GM19438 (cell line): ENCODE measurements at regions not wholly inside any gene's neighbourhood (a gene's known extent, or its start where the extent isn't known, plus 50 kb on each side); places are given as distances from the start of the nearest gene placed in this dataset.

Source experiments
- ATAC-seq: cut with Tn5 transposase; IDR thresholded peaks from one replicate; pipeline ENCODE4 v1.9.1; 2021; ENCODE audit warnings: low read depth; ENCODE audit not compliant: unreplicated experiment

DNA sequence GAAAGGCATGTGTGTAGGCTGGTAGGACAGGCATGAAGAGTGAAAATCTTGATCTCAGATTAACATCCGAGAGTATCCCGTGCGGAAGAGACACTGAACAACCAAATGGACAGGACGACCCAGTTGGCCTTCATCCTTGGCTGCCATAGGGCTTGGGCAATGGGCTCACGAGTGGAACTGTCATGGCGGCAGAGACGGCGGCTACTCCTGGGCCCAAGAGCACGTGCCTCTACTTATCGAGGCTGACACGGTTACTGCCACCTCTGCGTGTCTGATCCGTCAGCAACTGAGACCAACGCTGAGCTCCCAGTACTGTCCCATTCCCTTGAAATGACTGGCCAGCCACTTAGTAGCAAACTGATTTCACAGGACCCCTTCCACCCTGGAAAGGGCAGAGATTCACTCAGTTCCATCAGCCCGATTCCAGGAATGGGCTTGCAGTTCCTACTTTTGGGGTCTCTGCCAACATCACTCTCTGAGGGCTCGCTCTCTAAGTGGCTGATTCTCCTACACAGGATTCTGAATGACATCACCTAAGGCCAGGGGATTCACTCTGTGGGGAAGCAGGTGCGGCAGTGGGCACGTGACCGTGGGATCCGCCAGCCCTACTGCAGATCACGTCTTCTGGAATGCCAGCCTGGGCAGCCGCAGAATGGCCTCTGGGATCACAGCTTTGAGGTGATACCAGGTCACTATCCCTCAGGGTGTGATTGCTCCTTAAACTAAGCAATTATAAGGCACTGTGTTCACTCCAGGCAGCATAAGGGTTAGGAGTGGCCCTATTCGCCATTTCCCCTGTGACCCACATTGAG lies 97.8 kb downstream of the RPS6KA4 start:
- no peak for ATAC-seq

DNA sequence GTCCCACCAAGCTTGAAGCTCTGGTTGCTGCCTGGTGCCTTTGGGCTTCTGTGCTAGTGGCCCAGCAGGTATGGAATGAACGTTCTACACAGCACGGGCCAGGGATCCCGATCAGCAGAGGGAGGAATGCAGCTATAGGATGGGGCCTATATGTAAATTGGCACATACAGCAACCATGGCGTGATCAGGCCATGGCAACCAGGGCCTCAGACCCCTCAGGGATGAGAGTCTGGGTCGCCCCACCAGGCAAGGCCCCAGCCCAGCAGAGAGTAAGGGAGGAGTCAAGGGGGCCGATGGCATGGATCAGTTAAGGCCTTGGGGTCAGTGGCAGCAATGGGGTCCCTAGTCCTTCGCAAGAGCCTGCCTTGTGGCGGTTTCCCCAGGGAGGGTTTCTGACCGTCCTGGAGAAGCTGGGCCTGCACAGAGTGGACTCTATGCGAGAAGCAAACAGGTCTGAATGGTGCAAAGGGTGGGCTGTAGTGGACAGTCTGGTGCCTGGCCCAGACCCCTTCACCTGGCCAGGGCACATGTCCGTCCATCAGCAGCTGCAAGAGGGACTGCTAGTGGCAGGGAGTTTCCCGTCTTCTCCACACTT lies 98.2 kb upstream of the SLC22A11 start:
- ATAC-seq, result no peak

DNA sequence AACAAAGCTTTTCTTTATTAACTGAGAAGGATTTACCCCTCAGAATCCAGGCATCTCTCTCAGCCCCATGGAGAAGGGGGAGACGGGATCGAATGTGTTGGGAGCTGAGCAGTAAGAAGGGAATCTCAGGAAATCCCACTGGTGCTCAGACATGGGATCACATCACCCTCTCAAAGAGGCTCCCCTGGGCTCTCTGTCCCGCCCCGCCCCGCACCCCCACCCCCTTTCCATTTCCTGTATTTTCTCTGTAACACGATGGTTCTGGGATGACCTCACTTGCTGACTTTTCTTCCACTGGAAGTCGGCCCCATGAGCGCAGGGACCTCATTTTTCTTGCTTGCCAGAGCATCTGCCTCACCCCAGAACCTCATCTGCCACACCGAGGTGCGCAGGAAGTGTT lies 96.7 kb upstream of the SLC22A11 start:
- ATAC-seq, result no peak

DNA sequence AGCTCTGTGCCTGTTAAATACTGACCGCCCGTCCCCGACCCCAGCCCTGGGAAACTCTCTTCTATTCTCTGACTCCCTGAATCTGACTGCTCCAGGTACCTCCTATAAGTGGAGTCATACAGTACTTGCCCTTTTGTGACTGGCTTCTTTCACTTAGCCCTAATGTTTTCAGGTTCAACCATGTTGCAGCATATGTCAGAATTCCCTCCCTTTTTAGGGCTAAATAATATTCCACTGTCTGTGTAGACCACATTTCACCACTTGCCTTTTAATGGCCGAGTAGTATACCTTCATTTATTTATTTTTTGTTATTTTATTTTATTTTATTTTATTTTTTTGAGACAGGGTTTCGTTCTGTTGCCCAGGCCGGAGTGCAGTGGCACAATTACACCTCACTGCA lies 96.1 kb upstream of the SLC22A11 start:
- no peak for ATAC-seq

DNA sequence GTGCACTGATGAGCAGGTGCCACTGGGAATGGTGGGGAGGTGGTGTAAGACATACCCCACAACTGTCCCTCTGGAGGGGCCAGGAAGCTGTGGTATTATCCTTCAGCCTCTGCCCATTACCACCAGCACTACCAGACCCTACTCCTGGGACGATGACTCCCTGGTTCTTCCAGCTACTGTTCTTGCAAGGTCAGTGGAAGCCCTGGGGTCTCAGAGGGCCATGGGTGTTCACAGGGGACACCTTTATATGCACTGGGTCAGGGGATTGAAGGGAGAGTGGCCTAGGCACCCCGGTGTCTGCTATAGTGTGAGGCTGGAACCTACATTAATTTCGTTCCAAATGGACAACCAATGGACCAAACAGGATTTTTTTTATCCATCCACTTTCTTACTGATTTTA lies 94.7 kb upstream of the SLC22A11 start:
- ATAC-seq, result no peak

DNA sequence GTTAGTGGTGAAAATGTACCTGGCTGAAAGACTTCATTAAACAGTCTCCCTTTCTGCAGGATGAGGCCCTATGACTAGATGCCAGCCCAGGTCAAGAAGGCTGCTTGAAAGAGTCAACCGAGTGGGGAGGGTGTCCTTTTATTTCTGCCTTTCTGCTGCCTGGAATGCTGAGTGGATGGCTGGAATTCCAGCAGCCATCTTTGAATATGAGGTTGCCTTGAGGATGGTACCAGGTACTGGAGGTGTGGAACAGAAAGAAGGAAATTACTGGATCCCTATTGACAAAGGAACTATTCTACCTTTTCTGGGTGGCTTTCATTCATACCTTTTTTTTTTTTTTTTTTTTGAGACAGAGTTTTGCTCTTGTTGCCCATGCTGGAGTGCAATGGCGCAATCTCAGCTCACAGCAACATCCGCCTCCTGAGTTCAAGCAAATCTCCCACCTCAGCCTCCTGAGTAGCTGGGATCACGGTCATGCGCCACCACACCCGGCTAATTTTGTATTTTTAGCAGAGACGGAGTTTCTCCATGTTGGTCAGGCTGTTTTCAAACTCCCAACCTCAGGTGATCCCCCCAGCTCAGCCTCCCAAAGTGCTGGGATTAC lies 89.5 kb upstream of the SLC22A11 start:
- no peak for ATAC-seq

DNA sequence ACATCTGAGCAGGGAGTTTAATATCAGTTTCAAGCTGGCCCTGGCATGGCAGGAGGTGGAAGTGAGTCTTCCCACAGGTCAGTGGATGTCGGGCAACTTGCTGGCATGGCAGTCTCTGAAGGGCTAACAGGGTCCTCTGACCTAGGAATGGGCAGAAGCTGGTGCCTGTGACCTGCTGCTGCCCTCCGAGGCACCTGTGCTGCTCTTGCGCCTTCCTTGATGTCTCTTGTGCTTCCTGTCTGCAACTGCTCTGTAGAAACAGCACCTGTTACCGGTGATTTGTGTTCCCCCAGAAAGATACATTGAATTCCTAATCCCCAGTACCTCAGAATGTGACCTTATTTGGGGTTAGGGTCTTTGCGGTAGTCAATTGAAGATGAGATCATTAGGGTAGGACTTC lies 86.5 kb upstream of the SLC22A11 start:
- no peak for ATAC-seq

DNA sequence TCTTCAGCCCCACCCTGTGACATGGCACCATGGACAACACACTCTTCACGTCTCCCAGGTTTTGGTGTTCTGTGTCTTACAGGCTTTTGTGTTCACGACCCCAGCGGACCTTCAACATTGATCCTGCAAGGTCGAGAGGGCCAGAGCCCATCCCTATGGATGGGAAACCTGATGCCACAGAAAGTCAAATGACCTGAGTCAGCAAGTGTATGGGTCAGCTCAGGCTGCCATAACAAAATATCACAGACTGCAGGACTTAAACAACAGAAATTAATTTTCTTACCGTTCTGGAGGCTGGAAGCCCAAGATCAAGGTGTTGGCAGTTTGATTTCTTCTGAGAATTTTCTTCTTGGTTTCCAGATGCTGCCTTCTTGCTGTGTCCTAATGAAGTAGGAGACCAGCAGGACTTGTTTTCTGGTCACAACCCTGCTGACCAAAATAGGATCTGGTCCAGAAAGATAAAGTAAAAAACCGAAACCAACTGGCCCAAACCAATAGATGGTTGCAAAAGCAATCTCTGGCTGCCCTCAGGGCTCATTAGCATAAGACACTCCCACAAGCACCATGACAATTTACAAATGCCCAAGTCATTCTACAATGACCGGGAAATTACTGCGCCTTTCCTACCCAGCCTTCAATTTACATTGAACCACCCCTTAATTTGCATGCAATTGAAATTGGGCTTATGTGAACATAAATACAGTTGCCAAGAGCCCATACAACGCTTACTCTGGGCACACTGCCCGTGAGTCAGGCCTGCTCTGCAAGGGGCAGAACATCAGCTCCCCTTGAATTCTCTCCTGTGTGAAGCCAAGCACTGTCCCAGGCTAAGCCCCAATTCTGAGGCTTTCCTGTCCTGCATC lies 82.9 kb upstream of the SLC22A11 start:
- no peak for ATAC-seq

DNA sequence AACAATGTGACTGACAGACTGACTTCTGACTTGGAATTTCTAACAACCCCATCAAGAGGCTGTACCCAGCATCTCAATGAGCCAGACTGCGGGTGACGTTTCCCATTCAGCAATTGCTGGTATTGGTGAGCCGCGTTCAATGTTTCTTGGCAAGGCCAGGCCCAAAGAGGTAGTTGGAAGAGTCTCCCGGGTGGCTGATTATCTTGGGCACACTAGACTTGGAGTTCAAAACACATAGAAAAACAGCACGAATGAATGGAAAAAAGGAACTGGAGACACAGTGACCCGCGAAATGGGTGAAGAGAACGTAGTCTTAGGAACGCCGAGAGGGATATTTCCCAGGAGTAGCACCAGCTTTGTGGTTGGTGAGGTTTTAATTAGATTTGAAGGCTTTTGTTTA lies 81.1 kb upstream of the SLC22A11 start:
- no peak for ATAC-seq

DNA sequence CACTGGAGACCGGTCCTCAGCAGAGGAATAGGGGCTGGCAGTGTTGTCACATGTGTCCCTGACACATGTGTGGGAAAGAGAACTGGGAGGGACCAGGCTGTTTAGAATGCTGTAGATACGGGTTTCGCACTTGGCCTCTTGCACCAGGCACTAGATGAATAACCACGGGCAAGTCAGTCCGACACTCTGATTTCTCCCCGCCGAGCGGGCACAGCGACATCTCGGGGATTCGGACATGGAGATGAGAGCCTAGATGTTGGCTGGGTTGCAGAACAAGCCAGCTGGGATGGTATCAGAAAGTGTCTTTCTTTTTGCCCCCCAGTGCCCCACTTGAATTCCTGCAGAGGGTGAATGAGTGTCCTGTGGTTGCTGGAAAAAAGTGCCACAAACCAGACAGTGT lies 80.6 kb upstream of the SLC22A11 start:
- no peak for ATAC-seq

DNA sequence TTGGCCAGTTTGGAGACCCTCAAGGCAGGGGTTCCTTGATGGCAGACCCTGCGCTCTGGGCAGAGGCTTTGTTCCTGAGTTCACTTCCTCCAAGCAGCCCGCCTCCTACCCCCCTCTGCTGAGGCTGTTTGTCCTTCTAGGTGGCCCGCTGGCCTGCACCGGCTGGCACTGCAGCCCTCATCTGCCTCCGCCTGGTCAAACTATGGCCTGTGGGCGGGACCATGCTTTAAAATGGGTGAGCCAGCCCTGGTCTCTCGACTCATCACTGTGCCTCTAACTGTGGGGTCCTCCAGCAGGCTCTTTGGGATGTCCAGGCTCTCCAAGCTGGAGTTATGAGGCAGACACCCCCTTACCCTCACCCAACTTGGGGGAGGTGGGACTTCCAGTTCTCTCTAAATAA lies 78.9 kb upstream of the SLC22A11 start:
- no peak for ATAC-seq

DNA sequence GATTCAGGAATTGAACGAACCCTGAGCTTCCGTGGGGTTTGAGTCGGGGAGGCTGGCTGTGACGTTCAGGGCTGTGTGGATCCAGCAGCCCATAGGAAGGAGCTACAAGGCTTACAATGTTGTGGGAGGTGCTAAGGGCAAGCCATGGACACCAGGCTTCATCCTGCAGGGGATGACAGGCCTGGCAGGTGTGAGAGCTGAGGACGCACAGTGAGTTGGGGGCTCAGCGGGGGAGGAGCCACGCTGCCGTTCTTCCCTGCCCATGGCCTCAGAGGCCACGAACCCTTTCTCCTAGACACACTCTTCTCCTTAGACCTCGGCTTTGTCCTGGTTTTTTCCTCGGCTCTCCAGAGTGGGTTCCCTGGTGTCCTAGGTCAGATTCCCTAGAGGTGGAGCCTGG lies 78.1 kb upstream of the SLC22A11 start:
- ATAC-seq, result no peak

DNA sequence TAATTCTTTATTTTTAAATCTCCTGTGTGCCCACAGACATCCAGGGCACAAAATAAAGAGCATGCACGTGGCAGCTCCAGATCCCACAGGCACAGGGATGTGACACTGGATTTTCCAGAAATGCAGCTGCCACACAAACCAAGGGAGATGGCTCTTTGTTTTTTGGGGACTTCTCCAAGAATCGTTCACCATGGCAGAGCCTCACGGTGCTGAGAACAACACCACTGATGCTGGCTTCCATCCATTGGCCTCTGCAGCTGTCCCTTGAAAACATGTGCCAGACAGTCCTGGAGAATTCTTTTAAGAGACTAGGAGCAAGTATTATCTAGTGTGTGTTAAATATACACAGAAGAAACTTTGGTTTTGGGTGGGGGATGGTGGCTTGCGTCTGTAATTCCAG lies 73.2 kb upstream of the SLC22A11 start:
- ATAC-seq, result no peak

DNA sequence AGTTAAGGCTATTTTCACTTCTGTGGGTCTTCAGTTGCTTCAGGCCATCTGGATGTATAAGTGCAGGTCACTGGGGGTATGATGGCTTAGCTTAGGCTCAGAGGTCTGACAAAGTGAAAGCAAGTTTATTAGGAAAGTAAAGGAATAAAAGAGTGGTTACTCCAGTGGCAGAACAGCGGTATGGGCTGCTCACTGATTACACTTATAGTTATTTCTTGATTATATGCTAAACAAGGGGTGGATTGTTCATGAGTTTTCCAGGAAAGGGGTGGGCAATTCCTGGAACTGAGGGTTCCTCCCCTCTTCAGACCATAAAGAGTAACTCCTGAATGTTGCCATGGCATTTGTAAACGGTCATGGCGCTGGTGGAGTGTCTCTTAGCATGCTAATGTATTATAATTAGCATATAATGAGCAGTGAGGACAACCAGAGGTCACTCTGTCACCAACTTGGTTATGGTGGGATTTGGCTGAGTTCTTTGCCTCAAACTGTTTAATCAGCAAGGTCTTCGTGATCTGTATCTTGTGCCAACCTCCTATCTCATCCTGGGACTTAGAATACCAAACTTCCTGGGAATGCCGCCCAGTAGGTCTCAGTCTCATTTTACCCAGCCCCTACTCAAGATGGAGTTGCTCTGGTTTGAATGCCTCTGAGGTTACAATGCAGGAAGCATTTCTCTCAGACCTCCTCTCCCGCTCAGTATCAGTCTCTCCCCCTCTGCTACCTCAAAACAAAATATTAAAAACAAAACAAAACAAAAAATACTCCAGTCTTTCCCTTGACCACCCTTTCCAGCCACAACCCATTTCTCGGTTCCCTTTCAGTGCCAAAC lies 71.3 kb upstream of the SLC22A11 start:
- no peak for ATAC-seq

DNA sequence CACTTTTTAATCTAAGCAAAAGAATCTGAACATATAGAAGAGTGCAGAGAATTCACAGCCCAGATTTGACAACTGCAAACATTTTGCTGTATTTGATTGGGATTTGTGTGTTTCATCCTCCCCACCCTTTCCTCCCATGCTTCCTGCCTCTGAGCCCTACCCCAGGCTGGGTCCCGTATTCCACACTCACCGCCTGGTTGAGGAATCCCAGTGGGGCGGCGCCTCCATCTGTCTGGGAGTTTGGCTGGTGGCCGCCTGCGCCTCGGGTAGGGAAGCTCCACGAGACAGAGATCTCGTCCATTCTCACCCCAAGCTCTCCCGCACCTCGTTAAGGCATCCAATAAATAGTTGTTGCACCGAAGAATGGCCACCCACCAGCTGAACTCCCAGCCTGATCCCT lies 70.7 kb upstream of the SLC22A11 start:
- ATAC-seq, result no peak

DNA sequence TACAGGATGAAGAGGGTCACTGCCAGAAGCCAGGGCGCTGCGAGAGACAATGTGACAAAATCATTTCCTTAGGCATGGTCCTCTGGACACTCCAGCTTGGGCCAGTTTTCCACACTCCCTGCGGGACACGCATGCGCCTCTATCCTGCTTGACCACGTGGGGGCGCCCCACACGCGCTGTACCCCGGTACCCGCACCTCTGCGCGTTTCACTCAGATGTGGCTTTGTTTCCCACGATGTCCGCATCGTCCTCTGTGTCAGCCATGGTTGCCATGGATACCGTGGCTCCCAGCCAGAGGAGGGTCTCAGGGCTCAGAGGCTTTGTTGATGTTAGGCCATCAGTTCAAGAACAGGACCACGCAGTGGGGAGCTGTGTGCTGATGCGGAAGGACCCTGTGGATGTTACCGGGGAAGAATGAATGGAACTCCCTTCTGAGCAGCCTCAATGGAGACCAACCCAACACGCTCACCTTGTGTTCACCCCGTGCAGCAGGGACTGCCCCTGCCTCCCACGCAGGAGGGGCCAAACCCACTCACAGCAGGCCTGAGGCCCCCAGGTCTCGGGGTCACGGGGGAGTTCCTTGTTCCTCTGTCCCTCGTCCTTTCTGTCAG lies 65.8 kb upstream of the SLC22A11 start:
- no peak for ATAC-seq

DNA sequence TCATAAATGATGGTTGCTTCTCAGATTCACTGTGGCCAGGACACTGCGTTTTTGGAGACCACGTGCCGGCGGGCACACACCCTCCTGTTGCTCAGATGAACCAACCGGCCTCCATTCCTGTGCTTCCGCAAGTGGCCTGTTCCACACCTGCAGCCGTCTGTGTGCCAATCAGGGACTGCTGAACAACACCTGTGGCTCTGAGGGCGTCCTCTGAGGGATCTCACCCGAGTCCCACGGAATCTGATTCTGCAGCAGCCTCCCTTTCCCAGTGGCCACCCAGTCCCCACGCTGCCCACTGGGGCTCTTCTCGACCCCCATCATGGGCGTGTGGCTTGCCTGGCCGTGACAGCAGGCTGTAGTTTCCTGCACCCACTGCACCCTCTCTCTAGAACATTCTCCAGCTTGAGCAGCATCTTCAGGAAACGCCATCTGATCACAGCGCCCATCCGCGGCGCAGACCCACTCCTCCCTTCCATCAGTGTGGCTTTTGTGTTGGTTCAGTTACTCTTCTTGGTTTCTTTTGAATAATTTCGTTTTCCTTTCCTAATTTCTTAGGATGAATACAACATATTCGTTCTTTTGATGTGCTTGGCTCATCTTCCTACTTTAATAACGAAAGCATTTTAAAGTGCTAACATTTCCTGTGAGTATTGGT lies 65.1 kb upstream of the SLC22A11 start:
- ATAC-seq, result no peak

DNA sequence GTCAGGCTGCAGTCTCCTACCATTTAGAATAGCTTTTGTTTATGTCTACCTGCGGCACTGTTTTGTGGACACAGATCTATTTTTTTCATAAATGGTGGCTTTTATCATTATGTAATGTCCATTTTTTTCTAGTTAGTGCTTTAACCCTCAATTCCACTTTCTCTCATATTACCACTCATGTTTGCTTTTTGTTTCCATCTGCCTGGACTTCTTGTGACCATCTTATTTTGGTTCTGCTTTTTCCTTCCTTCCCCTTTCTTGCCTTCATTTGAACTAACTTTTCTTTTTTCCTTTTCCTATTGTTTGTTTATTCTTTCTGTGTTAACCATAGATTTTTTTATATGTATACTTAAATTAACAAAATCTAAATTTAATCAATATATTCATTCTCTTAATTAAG lies 63.2 kb upstream of the SLC22A11 start:
- ATAC-seq, result no peak

DNA sequence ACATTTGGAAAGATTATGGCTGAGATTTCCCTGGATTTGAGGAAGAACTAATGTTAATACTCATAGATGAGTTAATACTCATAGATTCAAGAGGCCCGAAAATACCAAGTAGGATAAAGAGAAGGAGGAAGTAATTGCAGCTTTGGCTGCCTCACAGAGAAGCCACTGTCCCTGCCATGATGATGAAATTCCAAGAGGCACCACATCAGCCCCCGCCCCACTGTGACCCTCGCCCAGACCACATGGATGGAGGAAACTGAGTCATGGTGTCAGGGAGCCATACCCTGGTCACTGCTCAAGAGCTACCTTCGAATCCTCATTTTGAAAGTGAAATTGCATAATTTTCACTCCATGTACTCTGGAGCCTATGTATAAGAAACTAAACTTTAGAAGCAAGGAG lies 57.6 kb upstream of the SLC22A11 start:
- ATAC-seq, result no peak
